NCI-H510A (cell line): ENCODE measurements at regions not wholly inside any gene's neighbourhood (a gene's known extent, or its start where the extent isn't known, plus 50 kb on each side); places are given as distances from the start of the nearest gene placed in this dataset.
"Not testable (repeated sequence)": the region's sequence is repeated elsewhere in the genome, so short reads cannot be mapped to it uniquely, and the experiment has no call there.

Experiments
- DNase-seq: peaks from one replicate; lab custom pipeline; 2025; lab: John Stamatoyannopoulos, UW

DNA sequence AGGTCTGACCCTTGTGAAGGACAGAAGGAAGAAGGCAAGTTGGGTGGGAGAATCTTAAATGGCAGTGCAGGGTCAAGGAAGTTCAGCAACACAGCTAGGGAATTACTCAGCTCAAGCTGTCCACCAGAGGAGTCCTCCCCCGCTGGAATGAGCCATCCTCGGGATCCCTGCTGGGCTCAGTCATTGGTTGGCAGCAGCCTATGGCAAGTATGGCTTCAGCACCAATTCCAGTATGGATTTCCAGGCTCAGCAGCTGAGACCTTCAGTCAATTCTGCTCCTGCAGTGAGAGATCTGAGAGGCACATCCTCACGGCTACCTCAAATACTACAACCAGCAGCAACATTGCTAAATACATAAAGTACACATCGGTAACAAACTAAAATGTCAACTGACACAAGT lies 280.6 kb upstream of the PIK3R1 start:
- DNase-seq, result no peak

DNA sequence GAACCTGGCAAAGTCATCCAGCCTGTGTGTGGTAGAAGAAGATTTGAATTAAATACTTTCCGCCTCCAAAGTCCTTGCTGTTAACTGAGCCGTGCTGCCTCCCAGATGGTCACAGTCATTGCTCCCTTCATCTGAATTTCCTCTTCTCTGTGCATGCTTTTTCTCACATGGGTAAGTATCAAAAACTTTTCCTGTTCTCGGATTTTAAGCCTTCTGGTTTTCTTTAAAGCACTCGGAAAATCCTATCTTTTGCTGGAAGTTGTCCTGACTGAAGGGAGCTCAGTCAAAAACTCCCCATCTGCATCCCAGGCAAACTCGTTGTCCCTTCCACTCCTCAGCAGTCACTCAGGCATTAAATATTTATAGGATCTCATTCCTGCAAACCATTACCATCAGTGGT lies 290.0 kb upstream of the PIK3R1 start:
- no peak for DNase-seq

DNA sequence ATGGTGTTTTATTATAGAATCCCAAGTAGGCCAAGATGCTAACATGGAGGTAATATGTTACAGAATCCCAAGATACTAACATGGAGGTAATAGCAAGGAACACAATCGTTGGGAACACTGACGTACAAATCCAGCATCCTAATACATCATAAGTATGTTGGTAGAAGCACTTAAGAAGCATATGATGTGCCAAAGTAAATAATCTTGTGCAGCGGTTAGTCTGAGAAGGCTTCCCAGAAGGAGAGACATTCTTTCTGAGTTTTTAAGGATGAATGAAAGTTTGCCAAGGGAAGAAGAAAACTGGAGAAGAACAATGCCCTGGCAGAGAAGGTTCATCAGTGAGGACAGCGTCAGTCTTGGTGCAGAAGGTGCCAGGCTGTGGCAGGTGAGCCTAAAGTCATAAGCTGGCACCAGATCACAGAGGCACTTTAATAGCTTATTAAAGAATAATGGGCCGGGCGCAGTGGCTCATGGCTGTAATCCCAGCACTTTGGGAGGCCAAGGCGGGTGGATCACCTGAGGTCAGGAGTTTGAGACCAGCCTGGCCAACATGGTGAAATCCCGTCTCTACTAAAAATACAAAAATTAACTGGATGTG lies 294.5 kb upstream of the PIK3R1 start:
- no peak for DNase-seq

DNA sequence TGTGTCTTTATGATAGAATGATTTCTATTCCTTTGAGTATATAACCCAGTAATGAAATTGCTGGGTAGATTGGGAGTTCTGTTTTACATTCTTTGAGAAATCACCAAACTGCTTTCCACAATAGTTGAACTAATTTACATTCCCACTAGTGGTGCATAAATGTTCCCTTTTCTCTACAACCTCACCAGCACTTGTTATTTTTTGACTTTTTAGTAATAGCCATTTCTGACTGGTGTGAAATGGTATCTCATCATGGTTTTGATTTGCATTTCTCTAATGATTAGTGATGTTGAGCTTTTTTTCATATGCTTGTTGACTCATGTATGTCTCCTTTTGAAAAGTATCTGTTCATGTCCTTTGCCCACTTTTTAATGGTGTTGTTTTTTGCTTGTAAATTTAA lies 296.0 kb upstream of the PIK3R1 start:
- not testable (repeated sequence) for DNase-seq

DNA sequence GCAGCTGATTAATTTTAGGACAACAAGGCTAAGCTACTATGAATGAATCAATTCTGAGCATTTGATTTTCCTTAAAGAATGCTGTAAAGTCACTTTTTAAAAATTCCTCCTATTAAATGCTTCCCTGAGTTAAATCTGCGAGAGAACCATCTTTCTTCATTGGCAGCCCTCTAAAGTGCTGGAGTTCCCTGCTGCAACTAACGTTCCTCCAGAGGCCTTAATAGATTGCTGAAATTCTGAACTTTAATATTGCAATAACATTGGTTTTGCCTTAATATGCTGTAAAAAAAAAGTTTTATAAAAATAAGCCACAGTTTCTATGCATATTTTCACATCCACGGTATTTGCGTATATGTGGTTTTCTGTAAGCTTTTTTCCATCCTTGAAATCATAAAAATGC lies 298.0 kb upstream of the PIK3R1 start:
- no peak for DNase-seq

DNA sequence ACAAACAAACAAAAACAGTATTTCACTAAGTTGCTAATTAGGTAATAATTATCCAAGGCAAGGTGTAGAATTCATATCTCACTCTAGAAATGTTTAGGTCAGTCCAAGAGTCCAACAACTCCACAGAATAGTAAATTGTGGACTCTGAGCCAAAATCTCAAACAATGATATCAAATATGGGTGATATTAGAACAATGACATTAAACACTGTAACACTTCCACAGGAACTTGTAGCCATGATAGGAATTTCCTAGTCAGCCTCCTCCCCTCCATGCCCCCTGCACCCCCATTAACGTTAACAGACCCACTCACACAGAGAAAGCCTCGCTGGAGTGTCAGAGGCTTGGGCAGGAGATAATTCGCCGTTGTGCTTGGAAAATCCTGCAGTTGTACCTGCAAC lies 305.0 kb upstream of the PIK3R1 start:
- no peak for DNase-seq

DNA sequence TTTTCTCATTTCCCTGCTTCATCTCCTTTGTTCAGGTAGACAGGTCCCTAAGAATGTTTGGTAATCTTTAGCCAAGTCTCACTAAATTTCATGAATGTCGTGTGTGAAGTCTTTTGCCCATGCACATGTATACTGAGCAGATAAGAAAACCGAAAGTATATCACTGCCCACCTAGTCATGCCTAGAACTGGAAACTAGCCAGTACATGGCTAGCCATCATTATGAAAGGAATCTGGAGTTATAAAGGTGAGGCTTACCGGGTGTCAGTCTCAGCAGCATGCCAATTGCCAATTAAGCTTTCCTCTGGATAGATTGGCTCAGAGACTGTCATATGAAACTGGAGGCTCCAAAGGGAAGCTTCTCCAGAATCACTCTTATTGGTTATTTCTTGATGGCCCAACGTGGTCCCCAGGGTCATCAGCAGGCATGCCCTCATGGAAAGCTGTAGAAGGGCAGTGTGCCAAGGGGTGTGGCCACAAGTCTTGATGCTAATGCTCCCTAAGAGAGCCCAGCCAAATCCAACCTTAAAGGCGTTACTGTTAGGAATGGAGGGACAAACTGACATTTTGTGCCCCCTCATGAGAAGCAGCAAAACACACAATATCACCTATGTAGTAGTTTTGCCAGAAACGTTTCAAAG lies 307.3 kb upstream of the PIK3R1 start:
- no peak for DNase-seq

DNA sequence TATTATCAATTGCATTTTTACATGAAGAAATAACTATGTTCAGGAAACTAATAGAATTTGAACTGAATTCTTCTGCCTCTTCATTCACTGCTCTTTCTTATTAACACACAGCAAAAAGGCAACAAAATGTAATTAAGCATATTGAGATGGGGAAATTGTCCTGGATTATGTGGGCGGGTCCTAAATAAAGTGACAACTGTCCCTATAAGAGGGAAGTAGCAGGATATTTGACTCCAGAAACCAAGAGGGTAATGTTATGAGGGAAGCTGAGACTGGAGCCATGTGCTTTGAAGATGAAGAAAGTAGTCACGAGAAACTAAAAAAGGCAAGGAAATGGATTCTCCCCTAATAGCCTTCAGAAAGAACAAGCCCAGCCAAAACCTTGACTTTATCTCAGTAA lies 311.2 kb upstream of the PIK3R1 start:
- no peak for DNase-seq

DNA sequence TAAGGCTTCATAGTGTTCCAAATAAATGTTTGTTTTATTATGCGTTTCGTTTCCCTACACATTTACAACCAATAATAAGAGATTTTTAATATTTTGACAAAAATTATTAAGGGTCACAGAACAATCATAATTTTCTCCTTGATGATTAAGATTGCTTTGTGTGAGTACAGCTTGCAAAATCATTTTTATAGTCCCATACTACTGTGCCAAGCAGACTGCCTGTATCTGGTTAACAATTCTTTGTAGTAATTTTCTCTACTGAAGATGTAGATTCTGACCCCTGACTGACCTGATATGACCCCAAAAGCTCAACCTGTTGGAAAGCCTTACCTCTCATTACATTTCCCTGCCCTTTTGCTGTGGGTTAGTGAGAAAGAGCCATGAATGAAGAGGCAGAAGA lies 311.9 kb upstream of the PIK3R1 start:
- DNase-seq, result no peak

DNA sequence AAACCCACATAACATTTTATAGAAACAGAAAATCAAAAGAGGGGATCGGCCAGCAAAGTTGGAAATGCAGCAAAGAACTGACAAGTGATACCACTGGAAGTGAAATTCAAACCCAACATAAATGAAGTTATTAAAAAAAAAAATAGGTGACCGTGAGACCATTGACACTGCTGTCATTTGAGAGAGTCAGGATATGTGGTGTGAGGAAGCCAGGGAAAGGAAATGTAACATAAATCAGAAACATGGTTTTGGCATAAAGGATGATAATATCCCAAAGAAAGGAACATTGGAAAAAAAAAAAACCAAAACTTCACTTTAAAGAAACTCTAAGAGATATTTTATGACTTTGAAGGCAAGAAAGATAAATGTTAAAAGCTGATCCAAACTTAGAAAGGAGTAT lies 312.4 kb upstream of the PIK3R1 start:
- no peak for DNase-seq

DNA sequence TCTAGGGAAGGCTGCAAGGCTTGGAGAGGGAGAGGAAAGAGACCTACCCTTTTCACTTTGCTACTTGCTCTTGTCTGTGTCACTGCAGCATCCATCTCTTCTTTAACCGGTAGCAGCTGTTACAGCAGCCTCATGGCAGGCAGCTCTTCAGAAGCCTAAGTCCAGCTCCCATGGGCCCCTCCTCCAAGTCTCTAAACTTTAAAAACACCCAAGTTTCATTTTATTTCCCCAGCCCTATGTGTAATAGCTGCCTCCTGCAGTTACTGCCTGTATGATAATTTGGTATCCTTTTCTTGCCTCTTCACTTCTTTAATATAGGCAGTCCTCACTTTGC lies 313.1 kb upstream of the PIK3R1 start:
- no peak for DNase-seq

DNA sequence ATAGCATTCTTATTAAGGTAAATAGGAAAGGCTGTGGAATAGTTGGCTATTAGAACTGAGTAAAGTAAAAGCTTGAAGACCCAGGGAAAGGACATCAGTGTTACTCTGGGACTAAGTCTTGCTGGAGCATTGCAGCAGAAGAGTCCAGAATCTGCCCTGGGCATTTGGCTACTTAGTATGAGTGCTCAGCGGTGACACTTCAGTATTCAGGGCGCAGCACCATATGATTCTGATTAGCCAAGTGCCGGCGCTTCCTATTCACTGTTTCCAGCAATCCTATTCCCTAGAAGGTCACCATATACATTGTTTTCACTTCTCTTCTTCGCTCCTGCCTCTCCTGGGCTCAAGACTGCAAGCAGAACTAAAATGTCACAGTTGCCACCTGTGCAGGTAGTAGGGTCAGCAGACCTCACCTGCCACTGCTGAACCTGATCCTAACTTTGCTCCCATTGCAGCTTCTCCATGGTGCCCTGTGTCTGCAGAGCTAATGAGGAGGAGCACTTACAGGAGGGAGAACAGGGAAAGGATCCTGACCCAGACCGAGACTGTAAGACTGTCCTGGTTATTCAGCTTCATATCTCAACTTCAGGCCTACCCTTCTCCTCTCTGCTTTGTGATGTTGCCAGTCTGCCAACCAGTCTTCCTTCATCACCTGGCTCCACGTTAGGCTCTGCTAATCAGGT lies 313.6 kb upstream of the PIK3R1 start:
- DNase-seq, result no peak

DNA sequence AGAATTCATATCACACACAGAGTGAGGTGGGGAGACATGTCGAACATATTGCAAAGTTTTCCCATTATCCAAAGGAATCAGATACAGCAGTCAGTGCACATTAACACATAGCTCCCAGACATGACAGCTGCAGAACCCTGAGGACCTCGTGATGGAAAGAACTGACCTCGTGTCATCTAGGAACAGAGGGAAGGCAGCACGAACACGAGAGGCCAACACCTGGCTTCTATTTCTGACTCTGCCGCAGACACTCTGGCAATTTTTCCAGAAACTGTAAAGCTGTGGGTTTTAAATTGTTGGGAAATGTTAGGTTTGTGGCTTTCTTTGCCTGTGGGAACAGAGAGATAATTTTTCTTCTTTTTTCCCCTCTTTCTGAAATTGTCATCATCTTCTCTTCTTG lies 315.0 kb upstream of the PIK3R1 start:
- no peak for DNase-seq

DNA sequence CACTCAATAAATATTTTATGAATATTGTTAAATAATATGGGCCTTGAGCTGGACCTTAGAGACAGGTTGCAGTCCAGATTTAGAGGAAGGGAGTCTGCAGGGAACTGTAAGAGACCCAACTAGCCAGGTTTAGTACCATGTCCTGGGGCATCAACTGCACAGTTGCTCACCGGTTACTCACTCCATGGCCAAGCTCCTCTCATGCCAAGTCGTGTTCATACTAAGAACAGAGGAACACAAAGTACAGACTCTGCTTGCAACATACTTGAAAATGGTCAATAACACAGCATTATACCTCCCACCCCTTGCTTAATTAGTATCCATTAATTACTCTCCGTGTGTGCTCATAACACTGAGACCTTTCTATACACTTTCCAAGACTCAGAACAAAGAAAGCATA lies 317.6 kb upstream of the PIK3R1 start:
- DNase-seq, result no peak

DNA sequence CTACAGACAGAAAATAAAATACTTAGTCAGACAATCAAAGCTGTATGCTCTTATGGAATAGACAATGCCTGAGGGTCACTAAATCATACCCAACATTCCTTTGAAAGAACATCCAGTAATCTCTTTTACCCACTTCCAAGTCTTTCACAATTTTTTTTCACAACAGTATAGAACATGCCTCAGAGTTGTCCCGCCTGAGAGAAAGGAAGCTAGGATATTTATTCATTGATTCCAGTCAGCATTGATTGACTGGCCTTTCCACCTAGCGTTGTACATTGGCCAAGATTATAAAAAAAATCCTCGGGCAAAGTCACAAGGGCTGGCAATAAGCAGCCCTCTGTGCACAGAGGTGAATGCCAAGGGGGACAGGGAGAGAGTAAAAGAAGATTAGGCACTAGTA lies 318.1 kb upstream of the PIK3R1 start:
- DNase-seq, result no peak

DNA sequence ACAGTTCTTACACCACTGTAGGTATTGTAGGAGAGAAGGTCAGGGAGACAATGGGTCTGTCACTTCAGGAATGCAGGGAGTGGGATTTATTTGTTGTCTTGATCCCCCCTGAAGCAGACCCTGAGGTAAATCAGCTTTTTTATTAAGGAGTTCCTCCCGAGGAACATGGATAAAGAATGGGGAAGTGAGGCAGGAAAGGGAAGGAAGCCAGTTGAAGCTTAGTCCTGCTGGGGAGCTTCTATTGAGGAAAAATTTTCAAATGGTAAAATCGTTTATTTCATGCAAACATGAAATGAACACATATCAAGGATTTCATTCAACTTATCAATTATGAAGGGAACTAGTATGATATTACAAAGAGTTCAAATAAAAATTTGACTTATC lies 318.6 kb upstream of the PIK3R1 start:
- DNase-seq, result no peak

DNA sequence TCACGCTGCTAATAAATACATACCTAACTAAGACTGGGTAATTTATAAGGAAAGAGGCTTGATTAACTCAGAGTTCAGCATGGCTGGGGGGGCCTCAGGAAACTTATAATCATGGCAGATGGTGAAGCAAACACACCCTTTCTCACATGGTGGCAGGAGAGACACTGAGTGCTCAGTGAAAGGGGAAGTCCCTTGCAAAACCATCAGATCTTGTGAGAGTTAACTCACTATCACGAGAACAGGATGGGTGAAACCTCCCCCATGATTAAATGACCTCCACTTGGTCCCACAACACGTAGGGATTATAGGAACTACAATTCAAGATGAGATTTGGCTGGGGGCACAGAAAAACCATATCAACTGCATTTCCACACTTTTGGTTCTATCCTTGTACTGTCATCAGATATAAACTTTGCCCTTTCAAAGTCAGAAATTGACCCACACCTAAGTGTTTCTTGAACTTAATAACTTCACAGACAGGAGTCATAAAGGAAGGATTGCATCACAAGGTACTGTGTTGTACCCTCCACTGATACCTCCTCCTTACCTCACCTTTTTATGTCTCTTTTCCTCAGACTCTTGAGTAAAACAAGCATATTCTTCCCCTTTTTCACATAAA lies 319.1 kb upstream of the PIK3R1 start:
- DNase-seq, result no peak

DNA sequence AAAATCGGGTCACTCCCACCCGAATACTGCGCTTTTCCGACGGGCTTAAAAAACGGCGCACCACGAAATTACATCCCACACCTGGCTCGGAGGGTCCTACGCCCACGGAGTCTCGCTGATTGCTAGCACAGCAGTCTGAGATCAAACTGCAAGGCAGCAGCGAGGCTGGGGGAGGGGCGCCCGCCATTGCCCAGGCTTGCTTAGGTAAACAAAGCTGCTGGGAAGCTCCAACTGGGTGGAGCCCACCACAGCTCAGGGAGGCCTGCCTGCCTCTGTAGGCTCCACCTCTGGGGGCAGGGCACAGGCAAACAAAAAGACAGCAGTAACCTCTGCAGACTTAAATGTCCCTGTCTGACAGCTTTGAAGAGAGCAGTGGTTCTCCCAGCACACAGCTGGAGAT lies 325.7 kb upstream of the PIK3R1 start:
- not testable (repeated sequence) for DNase-seq

DNA sequence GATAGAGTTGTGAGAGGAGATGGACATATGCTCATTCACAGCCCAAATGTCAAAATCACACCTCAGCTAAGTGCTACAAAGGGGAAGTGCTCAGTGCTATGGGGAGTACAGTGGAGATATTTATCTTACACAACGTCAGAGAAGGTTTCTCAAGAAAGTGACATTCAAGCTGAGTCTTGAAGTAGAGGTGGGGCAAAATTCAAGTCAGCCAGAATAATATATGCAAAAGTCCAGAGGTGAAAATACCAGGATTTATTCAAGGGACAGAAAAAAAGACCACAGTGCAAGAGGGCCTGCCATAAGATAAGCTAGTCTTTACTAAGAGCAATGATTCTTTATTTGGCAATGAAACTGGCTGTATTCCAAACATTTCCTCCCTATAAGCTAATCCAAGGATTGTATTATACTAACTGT lies 327.8 kb upstream of the PIK3R1 start:
- no peak for DNase-seq

DNA sequence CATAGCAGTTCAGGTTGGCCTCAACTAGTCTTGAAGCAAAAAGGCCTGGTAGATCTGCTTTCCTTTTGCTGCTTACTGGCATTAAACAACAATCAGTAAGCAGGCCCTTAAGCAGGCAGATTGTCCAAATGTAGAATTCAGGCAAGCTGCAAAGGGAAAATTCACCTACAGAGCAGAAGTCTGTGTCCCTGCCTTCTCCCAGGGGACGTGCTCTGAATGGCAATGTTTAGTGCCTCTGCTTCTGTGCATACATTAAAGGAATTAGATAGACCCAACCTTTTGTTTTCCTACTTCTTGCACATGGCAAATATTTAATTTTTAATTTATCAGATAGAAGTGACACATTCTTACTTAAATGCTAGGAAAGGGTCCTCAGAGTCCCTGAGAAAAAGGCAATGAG lies 328.8 kb upstream of the PIK3R1 start:
- DNase-seq, result no peak

DNA sequence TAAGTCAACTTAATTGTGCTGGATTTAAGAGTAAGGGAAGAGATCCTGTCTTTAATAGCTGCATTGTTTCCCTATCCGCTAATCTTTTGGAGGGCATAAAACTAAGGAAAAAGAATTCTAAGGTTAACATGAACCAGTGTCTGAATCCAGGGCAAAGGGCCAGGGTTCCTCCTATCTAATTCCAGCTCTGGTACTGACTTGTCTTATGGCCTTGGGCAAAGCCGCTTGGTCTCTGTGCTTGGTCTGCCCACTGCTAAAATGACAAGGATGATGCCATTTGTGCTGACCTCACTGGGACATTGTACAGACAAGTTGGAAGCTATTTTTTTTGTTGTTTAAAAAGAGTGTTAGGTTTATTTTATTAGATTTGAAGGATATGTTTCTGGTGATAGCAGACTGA lies 334.7 kb upstream of the PIK3R1 start:
- no peak for DNase-seq

DNA sequence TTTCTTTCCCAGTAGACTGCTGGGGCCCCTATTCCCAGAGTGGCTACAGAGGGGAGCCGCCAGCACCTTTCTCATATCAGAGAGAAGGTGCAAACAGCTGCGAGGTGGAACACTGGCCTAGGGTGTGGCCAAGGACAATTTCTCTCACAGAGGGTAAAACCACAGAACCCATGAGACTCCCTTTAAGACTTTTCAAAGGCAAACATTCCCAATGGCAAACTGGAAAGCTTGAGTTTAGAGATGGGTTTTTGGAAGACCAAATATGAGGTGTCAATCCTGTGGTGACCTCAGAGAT lies 335.1 kb upstream of the PIK3R1 start:
- no peak for DNase-seq

DNA sequence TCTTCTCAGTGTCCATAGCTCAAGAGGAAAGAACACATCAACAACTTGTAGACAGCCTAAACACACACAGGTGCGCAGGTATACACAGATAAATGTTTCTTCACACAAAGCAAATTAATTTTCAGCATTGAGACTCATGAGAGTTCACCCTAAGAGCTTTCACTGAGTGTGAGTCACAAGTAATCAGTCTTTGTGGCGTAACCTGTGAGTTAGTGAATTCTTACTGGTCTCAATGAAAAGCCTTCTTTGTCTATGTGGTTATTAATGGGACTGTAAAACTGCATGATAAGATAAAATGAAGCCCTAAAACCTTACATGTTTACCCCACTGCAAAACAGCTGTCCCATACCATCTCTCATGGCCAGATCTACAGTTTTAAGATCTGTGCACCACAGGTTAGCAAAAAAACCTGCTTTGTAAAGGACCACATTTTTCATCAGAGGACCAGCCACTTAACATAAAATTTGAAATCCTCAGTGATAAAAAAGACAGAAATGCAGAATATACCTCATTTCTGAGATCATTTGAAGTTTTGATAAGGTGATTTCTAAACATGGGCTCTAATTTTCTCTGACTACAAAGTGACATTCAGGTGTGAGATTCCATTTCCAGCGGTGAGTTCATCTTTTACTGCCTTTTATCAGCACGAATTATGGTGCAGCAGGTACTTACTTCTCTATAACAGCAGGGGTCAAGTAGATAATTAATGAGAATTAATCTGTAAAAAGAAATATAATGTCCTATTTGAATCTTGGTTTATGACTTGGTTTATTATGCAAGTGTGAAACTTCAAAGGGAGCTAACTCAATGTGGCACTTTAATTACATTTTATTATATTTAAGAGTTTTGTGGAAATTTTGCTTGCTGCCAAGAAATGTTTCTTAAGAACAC lies 335.7 kb upstream of the PIK3R1 start:
- DNase-seq, result no peak
